Mesenchymal stem cell (in vitro differentiated cells and primary cell): ENCODE measurements at regions not wholly inside any gene's neighbourhood (a gene's known extent, or its start where the extent isn't known, plus 50 kb on each side); places are given as distances from the start of the nearest gene placed in this dataset.

Experiments
- DNase-seq: peaks from one replicate; pipeline ENCODE4 v3.0.0-alpha.2; 2013
- H2AFZ ChIP-seq: one replicate; pipeline ENCODE4 v1.6.1; 2013; ENCODE audit warnings: low read depth, mild to moderate bottlenecking, control low read depth, inconsistent platforms, low read length, moderate library complexity
- H2AK5ac ChIP-seq: 2 replicates; pipeline ENCODE4 v1.6.1; 2013; ENCODE audit warnings: low read length, moderate library complexity, mild to moderate bottlenecking, inconsistent platforms; ENCODE audit not compliant: severe bottlenecking
- H2BK120ac ChIP-seq: one replicate; pipeline ENCODE4 v1.6.1; 2013; ENCODE audit warnings: low read depth, mild to moderate bottlenecking, inconsistent platforms, low read length, moderate library complexity
- H2BK12ac ChIP-seq, 2 experiments: one replicate each; pipeline ENCODE4 v1.6.1; 2013; ENCODE audit warnings: inconsistent platforms in 2 of 2, low read length in 2 of 2, mild to moderate bottlenecking in 2 of 2, moderate library complexity in 2 of 2, control low read depth in 1 of 2
- H2BK15ac ChIP-seq: one replicate; pipeline ENCODE4 v1.6.1; 2013; ENCODE audit warnings: mild to moderate bottlenecking, low read depth, inconsistent platforms; ENCODE audit not compliant: poor library complexity, severe bottlenecking
- H2BK5ac ChIP-seq: 2 replicates; pipeline ENCODE4 v1.6.1; 2013; ENCODE audit warnings: low read depth, mild to moderate bottlenecking, low read length, control low read depth, inconsistent platforms; ENCODE audit not compliant: poor library complexity, severe bottlenecking
- H3K14ac ChIP-seq, 2 experiments: one replicate each; pipeline ENCODE4 v1.6.1; 2013; ENCODE audit warnings: inconsistent platforms in 2 of 2, low read length in 2 of 2, control low read depth in 1 of 2, mild to moderate bottlenecking in 1 of 2, moderate library complexity in 1 of 2
- H3K18ac ChIP-seq, 2 experiments: one replicate each; pipeline ENCODE4 v1.6.1; 2013; ENCODE audit warnings: inconsistent platforms in 2 of 2, low read length in 2 of 2, control low read depth in 1 of 2, low read depth in 1 of 2, mild to moderate bottlenecking in 1 of 2
- H3K23ac ChIP-seq, 2 experiments: one replicate each; pipeline ENCODE4 v1.6.1; 2013; ENCODE audit warnings: inconsistent platforms in 2 of 2, low read length in 2 of 2, mild to moderate bottlenecking in 2 of 2, moderate library complexity in 2 of 2, control low read depth in 1 of 2
- H3K27ac ChIP-seq: 2 replicates; pipeline ENCODE4 v1.5.1; 2013; ENCODE audit warnings: mild to moderate bottlenecking, moderate library complexity, low read length, control low read depth, inconsistent platforms; ENCODE audit not compliant: poor library complexity, severe bottlenecking
- H3K27me3 ChIP-seq, 2 experiments: 2 replicates each; pipeline versions ENCODE4 v1.6.1 to v1.7.0; 2013; ENCODE audit warnings: low read length in 2 of 2, mild to moderate bottlenecking in 2 of 2, moderate library complexity in 2 of 2, control low read depth in 1 of 2, inconsistent platforms in 1 of 2; ENCODE audit not compliant: control insufficient read depth in 1 of 2, insufficient read depth in 1 of 2
- H3K36me3 ChIP-seq, 2 experiments: 2 replicates each; pipeline versions ENCODE4 v1.6.1 to v1.7.0; 2013; ENCODE audit warnings: low read length in 2 of 2, control low read depth in 1 of 2, inconsistent platforms in 1 of 2, low read depth in 1 of 2, mild to moderate bottlenecking in 1 of 2; ENCODE audit not compliant: insufficient read depth in 2 of 2, control insufficient read depth in 1 of 2
- H3K4ac ChIP-seq, 2 experiments: one replicate each; pipeline ENCODE4 v1.6.1; 2013; ENCODE audit warnings: inconsistent platforms in 2 of 2, low read length in 2 of 2, mild to moderate bottlenecking in 2 of 2, moderate library complexity in 2 of 2, control low read depth in 1 of 2, low read depth in 1 of 2
- H3K4me1 ChIP-seq: 2 replicates; pipeline ENCODE4 v1.6.1; 2013; ENCODE audit warnings: low read depth, low read length, control low read depth; ENCODE audit not compliant: control insufficient read depth, insufficient read depth
- H3K4me2 ChIP-seq: 2 replicates; pipeline ENCODE4 v1.6.1; 2013; ENCODE audit warnings: low read length, mild to moderate bottlenecking, inconsistent platforms; ENCODE audit not compliant: poor library complexity, severe bottlenecking
- H3K4me3 ChIP-seq, 2 experiments: 2 replicates each; pipeline versions ENCODE4 v1.5.1 to v1.7.0; 2013; ENCODE audit warnings: low read length in 2 of 2, mild to moderate bottlenecking in 2 of 2, control low read depth in 1 of 2, low read depth in 1 of 2; ENCODE audit not compliant: insufficient read depth in 1 of 2
- H3K79me1 ChIP-seq: replicated peaks from 2 replicates; pipeline ENCODE4 v1.6.1; 2013; ENCODE audit warnings: mild to moderate bottlenecking, control low read depth, low read length, inconsistent platforms; ENCODE audit not compliant: poor library complexity, severe bottlenecking
- H3K9ac ChIP-seq: 2 replicates; pipeline ENCODE4 v1.7.0; 2013; ENCODE audit warnings: mild to moderate bottlenecking, low read length, moderate library complexity
- H3K9me3 ChIP-seq: 2 replicates; pipeline ENCODE4 v1.7.0; 2013; ENCODE audit warnings: mild to moderate bottlenecking, low read length; ENCODE audit not compliant: control insufficient read depth
- H4K8ac ChIP-seq: one replicate; pipeline ENCODE4 v1.6.1; 2013; ENCODE audit warnings: inconsistent platforms, mild to moderate bottlenecking, low read length, moderate library complexity
- H4K91ac ChIP-seq: one replicate; pipeline ENCODE4 v1.6.1; 2013; ENCODE audit warnings: mild to moderate bottlenecking, low read length, inconsistent platforms
- WGBS: methylation state at CpG from one replicate; pipeline ENCODE4 v1.1.7; 2013; ENCODE audit warnings: mixed read lengths; 5-methylcytosine and 5-hydroxymethylcytosine counted together

DNA sequence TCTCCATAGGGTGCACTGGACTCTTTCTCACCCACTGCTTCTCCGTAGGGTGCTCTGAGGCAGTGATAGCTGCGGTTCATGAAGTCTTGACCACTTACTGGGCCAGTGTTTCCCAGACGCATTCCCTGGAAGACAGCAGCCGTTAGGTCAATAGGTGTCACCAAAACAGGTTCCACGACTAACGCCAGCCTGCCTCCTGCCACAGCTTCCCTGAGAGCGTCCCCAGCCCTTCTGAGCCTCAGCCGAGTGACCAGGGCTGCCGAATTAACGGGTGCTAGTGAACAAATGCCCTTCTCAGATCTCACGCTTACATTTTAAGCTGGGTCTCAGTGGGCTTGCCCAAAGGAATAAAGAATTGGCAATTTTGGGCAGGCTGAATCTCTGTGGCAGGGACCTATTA, 188.7 kb upstream of the TNRC6C start:
- Histone ChIP-seq H3K9ac (no peak overlapping the region), H2BK120ac (no peak overlapping the region), H3K23ac (no peak overlapping the region), H3K18ac (no peak overlapping the region), H4K91ac (no peak overlapping the region), H3K27ac (no peak overlapping the region), H3K27me3 (peaks cover 29 to 55% of the 10 kb centered on the region in 2 experiments), H3K4me2 (no peak overlapping the region), H3K36me3 (no peaks in the 10 kb centered on the region), H2BK5ac (no peak overlapping the region), H3K9me3 (no peaks in the 10 kb centered on the region), H2AK5ac (no peak overlapping the region), H3K4ac (no peak overlapping the region), H3K14ac (no peak overlapping the region), H3K4me1 (peaks cover 15% of the 10 kb centered on the region), H2BK12ac (no peak overlapping the region), H3K4me3 (no peak overlapping the region), H3K79me1 (no peaks in the 10 kb centered on the region), H2AFZ (no peak overlapping the region), H4K8ac (no peak overlapping the region), H2BK15ac (no peak overlapping the region)
- no peak for DNase-seq
- 81% methylated on average over 11 of the region's 11 CpGs for WGBS

DNA sequence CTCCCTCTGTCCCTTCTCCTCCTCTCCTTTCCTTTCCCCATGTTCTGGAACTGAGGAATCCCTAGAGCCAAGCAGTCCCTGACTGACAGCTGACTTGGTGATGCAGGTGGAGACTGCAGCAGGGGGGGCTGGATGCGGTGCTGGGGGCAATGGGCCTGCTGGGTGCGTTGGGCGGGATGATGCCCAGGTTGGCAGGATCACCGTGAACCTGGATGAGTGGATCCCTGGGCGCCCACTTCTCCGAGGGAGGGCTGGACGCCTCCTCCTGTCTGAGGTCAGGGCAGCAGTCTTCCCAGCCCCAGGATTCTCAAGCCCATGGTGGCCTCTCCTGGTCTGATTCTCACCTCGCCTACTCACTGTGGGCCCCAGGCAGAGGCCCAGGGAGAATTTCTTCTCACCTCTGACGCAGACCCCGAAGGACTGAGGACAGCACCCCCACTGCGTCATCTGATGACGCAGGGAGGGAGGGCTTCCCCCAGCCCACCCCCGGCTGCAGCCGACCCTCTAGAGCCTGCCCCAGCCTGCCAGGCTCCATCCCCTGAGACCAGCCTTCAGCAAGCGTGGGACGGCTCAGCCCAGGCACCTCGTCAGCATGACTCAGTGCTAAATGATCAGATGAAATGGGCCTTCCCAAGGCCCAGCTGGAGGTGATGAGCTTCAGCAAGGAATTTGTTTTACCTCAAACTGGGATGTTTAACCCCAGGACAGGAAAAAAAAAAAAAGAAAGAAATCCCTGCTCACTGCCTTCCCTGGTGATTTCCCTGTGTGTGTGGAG, 188.0 kb upstream of the TNRC6C start:
- Histone ChIP-seq H3K4me1 (peaks cover 15% of the 10 kb centered on the region), H2AK5ac (no peak overlapping the region), H3K27me3 (peaks cover 26 to 52% of the 10 kb centered on the region in 2 experiments), H4K8ac (no peak overlapping the region), H2AFZ (no peak overlapping the region), H3K27ac (no peak overlapping the region), H3K4me2 (no peak overlapping the region), H3K4me3 (no peak overlapping the region), H3K18ac (no peak overlapping the region), H3K4ac (no peak overlapping the region), H2BK15ac (no peak overlapping the region), H2BK12ac (no peak overlapping the region), H4K91ac (no peak overlapping the region), H3K23ac (no peak overlapping the region), H2BK5ac (no peak overlapping the region), H3K79me1 (no peaks in the 10 kb centered on the region), H3K36me3 (no peaks in the 10 kb centered on the region), H3K9me3 (no peaks in the 10 kb centered on the region), H2BK120ac (no peak overlapping the region), H3K9ac (peak overlapping the region; percentile 20), H3K14ac (peak overlapping the region in 1 of 2 experiments; percentile 18)
- WGBS = 56% methylated on average over 17 of the region's 17 CpGs
- peak; percentile 58 for DNase-seq

GRCh38 chr17:77771145-77771544, 187.4 kb upstream of the TNRC6C start:
- Histone ChIP-seq H2BK12ac (no peak overlapping the region), H3K4me2 (no peak overlapping the region), H4K8ac (no peak overlapping the region), H3K4me3 (no peak overlapping the region), H3K9ac (peak overlapping the region; percentile 20), H3K18ac (no peak overlapping the region), H3K4me1 (peaks cover 15% of the 10 kb centered on the region), H2AK5ac (no peak overlapping the region), H2AFZ (no peak overlapping the region), H3K23ac (peak overlapping the region in 1 of 2 experiments; percentile 31), H3K4ac (no peak overlapping the region), H2BK120ac (no peak overlapping the region), H3K14ac (no peak overlapping the region), H4K91ac (no peak overlapping the region), H3K36me3 (no peaks in the 10 kb centered on the region), H3K79me1 (no peaks in the 10 kb centered on the region), H3K27ac (no peak overlapping the region), H2BK5ac (no peak overlapping the region), H3K27me3 (peaks cover 26 to 48% of the 10 kb centered on the region in 2 experiments), H3K9me3 (no peaks in the 10 kb centered on the region), H2BK15ac (no peak overlapping the region)
- DNase-seq = no peak
- WGBS = 93% methylated on average over 14 of the region's 14 CpGs

GRCh38 chr17:77771587-77771986, 186.9 kb upstream of the TNRC6C start:
- WGBS = 90% methylated on average over 9 of the region's 9 CpGs
- no peaks in the 10 kb centered on the region for H3K79me1 ChIP-seq
- H2BK15ac ChIP-seq = no peak overlapping the region

More at GRCh38 chr17:77771587-77771986, 186.9 kb upstream of the TNRC6C start:
- Histone ChIP-seq H3K27me3 (peaks cover 24 to 45% of the 10 kb centered on the region in 2 experiments), H2AK5ac (no peak overlapping the region), H4K91ac (no peak overlapping the region), H2BK5ac (no peak overlapping the region), H3K18ac (no peak overlapping the region), H2BK12ac (no peak overlapping the region), H3K14ac (no peak overlapping the region), H3K4ac (no peak overlapping the region), H3K27ac (no peak overlapping the region), H3K36me3 (no peaks in the 10 kb centered on the region), H3K9me3 (no peaks in the 10 kb centered on the region), H2BK120ac (no peak overlapping the region), H3K4me3 (no peak overlapping the region), H3K4me2 (no peak overlapping the region), H2AFZ (no peak overlapping the region), H3K9ac (no peak overlapping the region), H3K23ac (no peak overlapping the region), H4K8ac (no peak overlapping the region), H3K4me1 (peaks cover 15% of the 10 kb centered on the region)
- no peak for DNase-seq
